Activated naive CD4-positive, alpha-beta T cell treated with Interleukin-2 at 50 U/mL for 16 hours (primary cell): ENCODE measurements at regions not wholly inside any gene's neighbourhood (a gene's known extent, or its start where the extent isn't known, plus 50 kb on each side); places are given as distances from the start of the nearest gene placed in this dataset.

Source experiments
- DNase-seq: peaks from one replicate; pipeline ENCODE4 v3.0.0-alpha.2; 2020

- no peak for DNase-seq
These were observed 463.1 kb downstream of the MATN1 start for GRCh38 chr1:30260318-30260717.

GRCh38 chr1:30259631-30260030 lies 463.8 kb downstream of the MATN1 start:
- no peak for DNase-seq

GRCh38 chr1:30258876-30259275 lies 464.5 kb downstream of the MATN1 start:
- DNase-seq = no peak

GRCh38 chr1:30258471-30258870 lies 464.9 kb downstream of the MATN1 start:
- DNase-seq = no peak

GRCh38 chr1:30257742-30258380 lies 465.5 kb downstream of the MATN1 start:
- no peak for DNase-seq

GRCh38 chr1:30257322-30257721 lies 466.1 kb downstream of the MATN1 start:
- no peak for DNase-seq

GRCh38 chr1:30256911-30257310 lies 466.5 kb downstream of the MATN1 start:
- no peak for DNase-seq

GRCh38 chr1:30255111-30255724 lies 468.2 kb downstream of the MATN1 start:
- no peak for DNase-seq

GRCh38 chr1:30253807-30254440 lies 469.5 kb downstream of the MATN1 start:
- no peak for DNase-seq

GRCh38 chr1:30253361-30253760 lies 470.0 kb downstream of the MATN1 start:
- DNase-seq = no peak

GRCh38 chr1:30250984-30251850 lies 472.2 kb downstream of the MATN1 start:
- no peak for DNase-seq

- no peak for DNase-seq
These were observed 472.9 kb downstream of the MATN1 start for GRCh38 chr1:30250338-30250983.

GRCh38 chr1:30249446-30250337 lies 473.7 kb downstream of the MATN1 start:
- DNase-seq = no peak

- no peak for DNase-seq
These were observed 474.6 kb downstream of the MATN1 start for GRCh38 chr1:30248774-30249173.

GRCh38 chr1:30248373-30248772 lies 475.0 kb downstream of the MATN1 start:
- DNase-seq = no peak

- DNase-seq = no peak
These were observed 478.6 kb downstream of the MATN1 start for GRCh38 chr1:30244801-30245200.

- DNase-seq = no peak
These were observed 480.5 kb downstream of the MATN1 start for GRCh38 chr1:30242722-30243457.

- no peak for DNase-seq
These were observed 481.2 kb downstream of the MATN1 start for GRCh38 chr1:30242168-30242567.

- no peak for DNase-seq
These were observed 481.7 kb downstream of the MATN1 start for GRCh38 chr1:30241681-30242080.

- no peak for DNase-seq
These were observed 489.3 kb downstream of the MATN1 start for GRCh38 chr1:30234091-30234490.

GRCh38 chr1:30232288-30232899 lies 491.0 kb downstream of the MATN1 start:
- peak; percentile 13 for DNase-seq
